Uterus (tissue), 2 donors: ENCODE measurements at regions not wholly inside any gene's neighbourhood (a gene's known extent, or its start where the extent isn't known, plus 50 kb on each side); places are given as distances from the start of the nearest gene placed in this dataset.

ENCODE experiments used
- CTCF ChIP-seq, 4 experiments: fragments of 200-600 bp in 2 of 4; fragments of 450-650 bp in 2 of 4; sonication (generic) in 2 of 4; IDR thresholded peaks; one replicate each; pipeline ENCODE4 v1.5.1; 2016 to 2019; ENCODE audit warnings: antibody characterized with exemption in 4 of 4, mild to moderate bottlenecking in 2 of 4, moderate library complexity in 1 of 4
- POLR2A ChIP-seq, 2 donors: fragments of 450-650 bp; IDR thresholded peaks; one replicate each; pipeline ENCODE4 v1.6.1; 2016; ENCODE audit warnings: antibody characterized with exemption in 2 of 2, mild to moderate bottlenecking in 1 of 2, moderate library complexity in 1 of 2

DNA sequence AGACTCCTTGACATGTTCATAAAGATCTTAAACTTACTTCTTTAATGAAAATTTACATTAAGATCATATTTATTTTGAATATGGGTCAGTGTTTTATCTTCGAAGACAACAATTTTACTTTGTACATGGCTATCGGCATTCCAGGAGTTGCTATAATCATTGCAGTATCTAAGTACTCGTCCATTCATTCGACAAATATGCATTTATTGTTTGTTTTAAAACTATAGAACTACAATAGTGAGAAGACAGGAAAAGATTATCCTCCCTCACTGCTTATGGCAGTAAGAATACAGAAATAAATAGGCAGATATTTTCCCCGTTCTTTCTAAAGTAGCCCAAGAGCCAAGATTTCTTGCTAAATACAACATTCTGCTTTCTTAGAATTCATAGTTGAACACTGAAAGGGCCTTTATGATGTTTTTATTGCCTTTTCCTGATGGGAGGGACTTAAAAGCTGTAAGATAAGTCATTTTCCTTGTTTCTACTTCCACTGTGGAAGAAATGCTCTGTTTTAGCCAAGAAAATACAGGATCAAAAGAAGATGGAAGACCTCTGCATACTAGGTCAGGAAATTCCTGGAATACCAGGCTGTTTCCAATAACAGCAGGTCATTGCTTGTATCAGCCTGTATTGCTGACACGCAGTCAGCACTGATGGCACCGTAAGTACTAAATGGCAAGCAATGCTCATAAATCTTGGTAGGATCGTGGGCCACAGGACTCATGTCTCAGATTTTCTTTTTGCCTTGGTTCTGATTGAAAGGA lies 521.0 kb upstream of the ATP2B1 start:
- TF ChIP-seq POLR2A (IDR thresholded peaks at IDR 0.05) (no peak), CTCF (IDR thresholded peaks at IDR 0.05) (no peak)
